Endothelial cell (in vitro differentiated cells): ENCODE measurements at regions not wholly inside any gene's neighbourhood (a gene's known extent, or its start where the extent isn't known, plus 50 kb on each side); places are given as distances from the start of the nearest gene placed in this dataset.

Experiments
- DNase-seq: peaks from one replicate; pipeline ENCODE4 v3.0.0; 2021; ENCODE audit warnings: low spot score
- H3K27ac Mint-ChIP-seq: one replicate; pipeline ENCODE4 v1.8.0; 2021; ENCODE audit warnings: mixed read lengths, inconsistent platforms; ENCODE audit not compliant: unreplicated experiment
- H3K27me3 Mint-ChIP-seq: one replicate; pipeline ENCODE4 v1.8.0; 2021; ENCODE audit warnings: mild to moderate bottlenecking, moderate library complexity, mixed read lengths, inconsistent platforms; ENCODE audit not compliant: unreplicated experiment
- H3K36me3 Mint-ChIP-seq: one replicate; pipeline ENCODE4 v1.8.0; 2021; ENCODE audit warnings: mild to moderate bottlenecking, low read depth, mixed read lengths, inconsistent platforms; ENCODE audit not compliant: unreplicated experiment
- H3K4me1 Mint-ChIP-seq: one replicate; pipeline ENCODE4 v1.8.0; 2021; ENCODE audit warnings: mild to moderate bottlenecking, mixed read lengths, inconsistent platforms; ENCODE audit not compliant: unreplicated experiment
- H3K4me3 Mint-ChIP-seq: one replicate; pipeline ENCODE4 v1.8.0; 2021; ENCODE audit warnings: mild to moderate bottlenecking, mixed read lengths, inconsistent platforms; ENCODE audit not compliant: unreplicated experiment
- H3K9me3 Mint-ChIP-seq: one replicate; pipeline ENCODE4 v1.8.0; 2021; ENCODE audit warnings: mixed read lengths, inconsistent platforms; ENCODE audit not compliant: unreplicated experiment
- TF ChIP-seq, protein P1 (sequence below): fragments of 200-600 bp; sonication (generic); IDR thresholded peaks from one replicate; pipeline ENCODE4 v1.5.0; 2021; ENCODE audit warnings: antibody characterized with exemption; ENCODE audit not compliant: unreplicated experiment

DNA sequence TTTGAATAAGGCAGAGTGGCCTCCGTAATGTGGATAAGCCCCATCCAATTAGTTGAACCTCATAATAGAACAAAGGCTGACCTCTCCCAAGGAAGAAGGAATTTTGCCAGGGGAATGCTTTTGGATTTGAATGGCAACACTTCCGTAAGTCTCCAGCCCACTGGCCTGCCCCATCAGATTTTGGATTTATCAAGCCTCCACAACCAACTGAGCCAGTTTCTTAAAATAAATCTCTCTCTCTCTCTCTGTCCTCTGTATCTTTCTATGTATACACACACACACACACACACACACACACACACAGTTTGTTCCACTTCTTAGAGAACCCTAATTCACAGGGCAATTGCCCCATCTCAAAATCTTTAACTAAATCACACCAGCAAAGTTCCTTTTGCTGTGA is 100.9 kb upstream of the CAV2 start:
- H3K4me1 Mint-ChIP-seq, result peaks cover 32% of the 10 kb centered on the region
- DNase-seq, result no peak
- peaks cover 4% of the 10 kb centered on the region for H3K27me3 Mint-ChIP-seq
- no peak overlapping the region for H3K4me3 Mint-ChIP-seq
- H3K9me3 Mint-ChIP-seq, result no peaks in the 10 kb centered on the region
- H3K36me3 Mint-ChIP-seq, result no peaks in the 10 kb centered on the region
- H3K27ac Mint-ChIP-seq, result no peak overlapping the region
- TF ChIP-seq, protein P1, sequence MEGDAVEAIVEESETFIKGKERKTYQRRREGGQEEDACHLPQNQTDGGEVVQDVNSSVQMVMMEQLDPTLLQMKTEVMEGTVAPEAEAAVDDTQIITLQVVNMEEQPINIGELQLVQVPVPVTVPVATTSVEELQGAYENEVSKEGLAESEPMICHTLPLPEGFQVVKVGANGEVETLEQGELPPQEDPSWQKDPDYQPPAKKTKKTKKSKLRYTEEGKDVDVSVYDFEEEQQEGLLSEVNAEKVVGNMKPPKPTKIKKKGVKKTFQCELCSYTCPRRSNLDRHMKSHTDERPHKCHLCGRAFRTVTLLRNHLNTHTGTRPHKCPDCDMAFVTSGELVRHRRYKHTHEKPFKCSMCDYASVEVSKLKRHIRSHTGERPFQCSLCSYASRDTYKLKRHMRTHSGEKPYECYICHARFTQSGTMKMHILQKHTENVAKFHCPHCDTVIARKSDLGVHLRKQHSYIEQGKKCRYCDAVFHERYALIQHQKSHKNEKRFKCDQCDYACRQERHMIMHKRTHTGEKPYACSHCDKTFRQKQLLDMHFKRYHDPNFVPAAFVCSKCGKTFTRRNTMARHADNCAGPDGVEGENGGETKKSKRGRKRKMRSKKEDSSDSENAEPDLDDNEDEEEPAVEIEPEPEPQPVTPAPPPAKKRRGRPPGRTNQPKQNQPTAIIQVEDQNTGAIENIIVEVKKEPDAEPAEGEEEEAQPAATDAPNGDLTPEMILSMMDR, result no peak

DNA sequence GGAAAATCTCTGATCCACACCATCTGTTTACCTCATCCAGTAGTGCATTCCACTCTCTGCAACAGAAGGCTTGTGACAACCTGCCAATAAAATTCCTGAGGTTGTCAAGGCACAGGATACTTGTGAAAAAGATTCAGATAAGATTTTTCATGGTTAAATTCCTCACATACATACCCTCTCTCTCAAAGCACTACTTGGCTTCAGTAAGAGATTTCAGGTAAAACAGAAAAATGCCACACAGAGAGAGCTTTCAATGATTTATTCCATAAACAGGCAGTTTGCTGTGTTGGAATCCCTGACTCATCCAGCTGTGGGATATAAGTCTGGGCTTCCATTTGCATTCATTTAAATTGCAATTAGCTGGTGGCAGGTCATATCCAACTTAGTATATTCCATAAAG is 99.7 kb upstream of the CAV2 start:
- no peak for DNase-seq
- peaks cover 27% of the 10 kb centered on the region for H3K4me1 Mint-ChIP-seq
- H3K36me3 Mint-ChIP-seq, result no peaks in the 10 kb centered on the region
- H3K4me3 Mint-ChIP-seq, result no peak overlapping the region
- H3K9me3 Mint-ChIP-seq, result no peaks in the 10 kb centered on the region
- no peak overlapping the region for H3K27ac Mint-ChIP-seq
- TF ChIP-seq, protein P1, result no peak
- peaks cover 4% of the 10 kb centered on the region for H3K27me3 Mint-ChIP-seq

DNA sequence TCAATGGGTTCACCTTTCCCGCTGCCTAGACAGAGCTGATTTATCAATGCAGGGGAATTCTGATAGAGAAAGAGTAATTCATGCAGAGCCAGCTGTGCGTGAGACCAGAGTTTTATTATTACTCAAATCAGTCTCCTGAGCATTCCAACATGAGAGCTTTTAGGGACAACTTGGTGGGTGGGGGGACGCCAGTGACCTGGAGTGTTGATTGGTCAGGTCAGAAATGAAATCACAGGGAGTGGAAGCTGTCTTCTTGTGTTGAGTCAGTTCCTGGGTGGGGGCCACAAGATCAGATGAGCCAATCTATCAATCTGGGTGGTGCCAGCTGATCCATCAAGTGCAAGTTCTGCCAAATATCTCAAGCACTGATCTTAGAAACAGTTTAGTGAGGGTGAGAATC is 99.0 kb upstream of the CAV2 start:
- Mint-ChIP-seq H3K4me3 (no peak overlapping the region), H3K36me3 (no peaks in the 10 kb centered on the region), H3K27me3 (peaks cover 4% of the 10 kb centered on the region), H3K27ac (no peak overlapping the region), H3K9me3 (no peaks in the 10 kb centered on the region), H3K4me1 (peaks cover 21% of the 10 kb centered on the region)
- no peak for DNase-seq
- TF ChIP-seq, protein P1, result no peak

DNA sequence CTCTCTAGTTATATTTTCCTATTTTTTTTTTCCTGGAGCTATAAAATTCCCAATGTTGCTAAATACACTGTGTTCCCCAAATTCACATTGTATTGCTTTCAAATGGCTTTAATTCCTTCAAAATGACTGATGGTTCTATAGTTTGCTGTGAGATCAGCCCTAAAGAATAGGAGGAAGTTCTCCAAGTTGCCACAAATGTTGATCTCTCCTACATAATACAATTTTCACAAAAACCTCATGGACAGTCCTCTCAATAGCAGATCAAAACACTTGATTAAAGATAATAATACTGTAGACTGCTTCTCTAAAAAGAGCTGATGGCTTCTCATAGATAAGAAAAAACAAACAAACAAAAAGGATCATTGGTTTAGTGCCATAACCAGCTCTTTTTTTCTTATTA is 97.8 kb upstream of the CAV2 start:
- H3K9me3 Mint-ChIP-seq, result no peaks in the 10 kb centered on the region
- no peaks in the 10 kb centered on the region for H3K36me3 Mint-ChIP-seq
- H3K27ac Mint-ChIP-seq, result peak overlapping the region; percentile 1
- H3K4me3 Mint-ChIP-seq, result no peak overlapping the region
- peaks cover 4% of the 10 kb centered on the region for H3K27me3 Mint-ChIP-seq
- DNase-seq, result no peak
- H3K4me1 Mint-ChIP-seq, result peaks cover 15% of the 10 kb centered on the region
- TF ChIP-seq, protein P1, result no peak

DNA sequence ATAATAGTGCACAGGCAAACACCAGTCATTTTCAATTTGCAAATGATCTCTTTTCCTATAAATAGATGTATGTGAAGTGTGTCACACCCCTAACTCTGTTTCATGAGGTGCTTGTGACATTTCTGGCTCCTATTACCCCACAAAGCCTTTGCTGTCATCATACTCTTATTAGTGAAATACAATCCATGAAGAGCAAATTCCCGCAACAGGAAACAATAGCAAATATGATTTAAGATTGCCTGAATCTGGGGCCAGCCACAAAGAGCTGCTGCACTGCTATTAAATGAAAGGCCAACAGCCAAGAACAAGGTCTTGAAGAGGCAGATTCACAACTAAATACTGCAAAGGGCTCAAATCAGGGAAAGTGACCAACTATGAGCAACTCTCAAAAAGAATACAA is 96.3 kb upstream of the CAV2 start:
- H3K27ac Mint-ChIP-seq, result no peak overlapping the region
- no peak for DNase-seq
- TF ChIP-seq, protein P1, result no peak
- H3K4me1 Mint-ChIP-seq, result peaks cover 15% of the 10 kb centered on the region
- H3K27me3 Mint-ChIP-seq, result peaks cover 2% of the 10 kb centered on the region
- H3K9me3 Mint-ChIP-seq, result no peaks in the 10 kb centered on the region
- H3K4me3 Mint-ChIP-seq, result no peak overlapping the region
- H3K36me3 Mint-ChIP-seq, result no peaks in the 10 kb centered on the region
